Endodermal cell (in vitro differentiated cells): ENCODE measurements at regions not wholly inside any gene's neighbourhood (a gene's known extent, or its start where the extent isn't known, plus 50 kb on each side); places are given as distances from the start of the nearest gene placed in this dataset.

Source experiments
- DNase-seq: peaks from one replicate; pipeline ENCODE4 v3.0.0-alpha.2; 2017
- H3K27ac ChIP-seq: 2 replicates; pipeline ENCODE4 v1.5.1; 2013; ENCODE audit warnings: mild to moderate bottlenecking, low read depth, low read length, moderate library complexity
- H3K27me3 ChIP-seq: 2 replicates; pipeline ENCODE4 v1.6.1; 2013; ENCODE audit warnings: mild to moderate bottlenecking, low read length, moderate library complexity; ENCODE audit not compliant: insufficient read depth, control insufficient read depth, poor library complexity, severe bottlenecking
- H3K36me3 ChIP-seq: 2 replicates; pipeline ENCODE4 v1.7.0; 2013; ENCODE audit warnings: mild to moderate bottlenecking, low read length, moderate library complexity; ENCODE audit not compliant: control insufficient read depth, insufficient read depth
- H3K4me1 ChIP-seq: one replicate; pipeline ENCODE4 v1.7.0; 2013; ENCODE audit warnings: low read length; ENCODE audit not compliant: control insufficient read depth, insufficient read depth
- H3K4me3 ChIP-seq: 2 replicates; pipeline ENCODE4 v1.5.1; 2013; ENCODE audit warnings: mild to moderate bottlenecking, low read length, moderate library complexity
- H3K9ac ChIP-seq: 2 replicates; pipeline ENCODE4 v1.6.1; 2013; ENCODE audit warnings: mild to moderate bottlenecking, low read length, moderate library complexity; ENCODE audit not compliant: poor library complexity, severe bottlenecking; ENCODE audit errors: extremely low read depth
- H3K9me3 ChIP-seq: 2 replicates; pipeline ENCODE4 v1.6.1; 2013; ENCODE audit warnings: mild to moderate bottlenecking, low read length, moderate library complexity; ENCODE audit not compliant: control insufficient read depth
- H3K27ac Mint-ChIP-seq: 2 replicates; pipeline ENCODE4 v1.8.0; 2020; ENCODE audit warnings: mixed read lengths
- H3K27me3 Mint-ChIP-seq: 2 replicates; pipeline ENCODE4 v1.8.0; 2021; ENCODE audit warnings: mild to moderate bottlenecking, mixed read lengths; ENCODE audit not compliant: insufficient read depth
- H3K36me3 Mint-ChIP-seq: 2 replicates; pipeline ENCODE4 v1.8.0; 2020; ENCODE audit warnings: low read depth, mixed read lengths
- H3K4me1 Mint-ChIP-seq: 2 replicates; pipeline ENCODE4 v1.8.0; 2020; ENCODE audit warnings: mixed read lengths
- H3K4me3 Mint-ChIP-seq: 2 replicates; pipeline ENCODE4 v1.8.0; 2020; ENCODE audit warnings: mild to moderate bottlenecking, moderate library complexity, mixed read lengths
- H3K9me3 Mint-ChIP-seq: 2 replicates; pipeline ENCODE4 v1.8.0; 2020; ENCODE audit warnings: mild to moderate bottlenecking, mixed read lengths
- CTCF ChIP-seq: fragments of 200-600 bp; sonication (generic); conservative IDR thresholded peaks from 2 replicates; pipeline ENCODE4 v1.5.0; 2021; ENCODE audit warnings: antibody characterized with exemption, mild to moderate bottlenecking
- WGBS, 2 experiments: methylation state at CpG; one replicate each; pipeline versions ENCODE4 v1.1.5 to v1.1.7; 2013; ENCODE audit warnings: missing lambda C conversion rate in 2 of 2, mixed read lengths in 1 of 2; ENCODE audit not compliant: insufficient coverage in 1 of 2, insufficient read length in 1 of 2; 5-methylcytosine and 5-hydroxymethylcytosine counted together

- H3K9ac ChIP-seq, result no peak overlapping the region
- no peak for DNase-seq
- no peaks in the 10 kb centered on the region for H3K9me3 ChIP-seq
- 93 to 96% methylated on average over 2 of the region's 2 CpGs for WGBS, 2 experiments
- Mint-ChIP-seq H3K4me1 (no peaks in the 10 kb centered on the region), H3K9me3 (no peaks in the 10 kb centered on the region), H3K27me3 (no peaks in the 10 kb centered on the region), H3K27ac (no peak overlapping the region), H3K4me3 (no peak overlapping the region), H3K36me3 (no peaks in the 10 kb centered on the region)
- no peaks in the 10 kb centered on the region for H3K36me3 ChIP-seq
- no peaks in the 10 kb centered on the region for H3K27me3 ChIP-seq
- H3K27ac ChIP-seq, result no peak overlapping the region
- TF ChIP-seq CTCF, result no peak
- H3K4me3 ChIP-seq, result no peak overlapping the region
- H3K4me1 ChIP-seq, result no peaks in the 10 kb centered on the region
These were observed 126.9 kb downstream of the PALM2AKAP2 start for GRCh38 chr9:109906766-109907382.

- Mint-ChIP-seq H3K27ac (no peak overlapping the region), H3K4me3 (no peak overlapping the region), H3K4me1 (no peaks in the 10 kb centered on the region), H3K9me3 (no peaks in the 10 kb centered on the region), H3K36me3 (no peaks in the 10 kb centered on the region), H3K27me3 (no peaks in the 10 kb centered on the region)
- Histone ChIP-seq H3K4me3 (no peak overlapping the region), H3K27ac (no peak overlapping the region), H3K4me1 (no peaks in the 10 kb centered on the region), H3K9me3 (no peaks in the 10 kb centered on the region), H3K9ac (no peak overlapping the region), H3K36me3 (no peaks in the 10 kb centered on the region), H3K27me3 (no peaks in the 10 kb centered on the region)
- WGBS, 2 experiments, result 83 to 85% methylated on average over 5 of the region's 5 CpGs
- TF ChIP-seq CTCF, result no peak
- DNase-seq, result no peak
These were observed 127.4 kb downstream of the PALM2AKAP2 start for GRCh38 chr9:109907400-109907799.

- H3K27ac Mint-ChIP-seq, result no peak overlapping the region
- WGBS, 2 experiments, result 94 to 98% methylated on average over 4 of the region's 4 CpGs
- Histone ChIP-seq H3K4me1 (no peaks in the 10 kb centered on the region), H3K9ac (no peak overlapping the region), H3K9me3 (no peaks in the 10 kb centered on the region), H3K27me3 (no peaks in the 10 kb centered on the region), H3K27ac (no peak overlapping the region), H3K36me3 (no peaks in the 10 kb centered on the region), H3K4me3 (no peak overlapping the region)
- no peak for DNase-seq
- TF ChIP-seq CTCF, result no peak
- H3K9me3 Mint-ChIP-seq, result no peaks in the 10 kb centered on the region
- no peaks in the 10 kb centered on the region for H3K4me1 Mint-ChIP-seq
- no peaks in the 10 kb centered on the region for H3K36me3 Mint-ChIP-seq
- H3K27me3 Mint-ChIP-seq, result no peaks in the 10 kb centered on the region
- no peak overlapping the region for H3K4me3 Mint-ChIP-seq
These were observed 127.9 kb downstream of the PALM2AKAP2 start for GRCh38 chr9:109907810-109908458.
